Mammary epithelial cell (primary cell): ENCODE measurements at regions not wholly inside any gene's neighbourhood (a gene's known extent, or its start where the extent isn't known, plus 50 kb on each side); places are given as distances from the start of the nearest gene placed in this dataset.

ENCODE experiments used
- EZH2 ChIP-seq: IDR thresholded peaks from 2 replicates; pipeline ENCODE4 v1.6.1; 2012; ENCODE audit warnings: low read length, inconsistent platforms, borderline replicate concordance
- TF ChIP-seq, protein P1 (sequence below), 2 donors: IDR thresholded peaks in 1 of 2; conservative IDR thresholded peaks in 1 of 2; 2 replicates each; pipeline ENCODE4 v1.5.1; 2011 to 2012; ENCODE audit warnings: inconsistent platforms in 2 of 2, low read length in 2 of 2, mild to moderate bottlenecking in 2 of 2, control low read depth in 1 of 2, low read depth in 1 of 2; ENCODE audit not compliant: insufficient read depth in 1 of 2; ENCODE audit errors: extremely low read depth in 1 of 2

DNA sequence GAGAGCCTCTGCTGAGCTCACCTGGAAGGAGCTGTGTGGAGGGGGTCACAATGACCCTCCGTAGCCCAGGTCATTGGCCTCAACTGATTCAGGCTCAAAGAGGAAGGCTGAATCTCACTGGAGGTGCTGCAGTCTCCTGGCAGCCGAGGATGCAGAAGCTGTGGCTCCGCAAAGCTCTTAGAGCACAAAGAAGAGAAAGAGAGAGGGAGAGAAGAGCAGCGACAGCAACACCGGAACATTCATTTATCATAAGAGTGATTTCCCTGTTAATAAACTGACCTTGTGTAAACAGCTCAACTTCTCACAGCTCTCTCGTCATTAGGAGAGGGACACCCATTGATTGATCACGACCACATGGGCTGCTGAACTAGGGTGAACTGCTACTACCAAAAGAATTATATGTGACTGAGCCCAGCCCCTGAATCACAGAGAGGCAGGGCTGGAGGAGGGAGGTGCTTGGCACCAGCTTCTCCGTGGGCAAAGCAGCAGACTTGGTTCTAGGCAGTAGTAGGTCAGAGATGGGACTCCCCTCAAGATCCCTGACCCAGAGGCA, 281.7 kb downstream of the NXPE2 start:
- TF ChIP-seq EZH2: no peak
- TF ChIP-seq, protein P1, sequence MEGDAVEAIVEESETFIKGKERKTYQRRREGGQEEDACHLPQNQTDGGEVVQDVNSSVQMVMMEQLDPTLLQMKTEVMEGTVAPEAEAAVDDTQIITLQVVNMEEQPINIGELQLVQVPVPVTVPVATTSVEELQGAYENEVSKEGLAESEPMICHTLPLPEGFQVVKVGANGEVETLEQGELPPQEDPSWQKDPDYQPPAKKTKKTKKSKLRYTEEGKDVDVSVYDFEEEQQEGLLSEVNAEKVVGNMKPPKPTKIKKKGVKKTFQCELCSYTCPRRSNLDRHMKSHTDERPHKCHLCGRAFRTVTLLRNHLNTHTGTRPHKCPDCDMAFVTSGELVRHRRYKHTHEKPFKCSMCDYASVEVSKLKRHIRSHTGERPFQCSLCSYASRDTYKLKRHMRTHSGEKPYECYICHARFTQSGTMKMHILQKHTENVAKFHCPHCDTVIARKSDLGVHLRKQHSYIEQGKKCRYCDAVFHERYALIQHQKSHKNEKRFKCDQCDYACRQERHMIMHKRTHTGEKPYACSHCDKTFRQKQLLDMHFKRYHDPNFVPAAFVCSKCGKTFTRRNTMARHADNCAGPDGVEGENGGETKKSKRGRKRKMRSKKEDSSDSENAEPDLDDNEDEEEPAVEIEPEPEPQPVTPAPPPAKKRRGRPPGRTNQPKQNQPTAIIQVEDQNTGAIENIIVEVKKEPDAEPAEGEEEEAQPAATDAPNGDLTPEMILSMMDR (conservative IDR thresholded peaks at IDR 0.05 in 1 of 2, IDR thresholded peaks at IDR 0.05 in 1 of 2; ENCODE audit: extremely low read depth in 1 of 2, insufficient read depth in 1 of 2, low read depth in 1 of 2, low read length in 2 of 2): no peak
